ENCODE measurements at regions not wholly inside any gene's neighbourhood (a gene's known extent, or its start where the extent isn't known, plus 50 kb on each side); places are given as distances from the start of the nearest gene placed in this dataset.

DNA sequence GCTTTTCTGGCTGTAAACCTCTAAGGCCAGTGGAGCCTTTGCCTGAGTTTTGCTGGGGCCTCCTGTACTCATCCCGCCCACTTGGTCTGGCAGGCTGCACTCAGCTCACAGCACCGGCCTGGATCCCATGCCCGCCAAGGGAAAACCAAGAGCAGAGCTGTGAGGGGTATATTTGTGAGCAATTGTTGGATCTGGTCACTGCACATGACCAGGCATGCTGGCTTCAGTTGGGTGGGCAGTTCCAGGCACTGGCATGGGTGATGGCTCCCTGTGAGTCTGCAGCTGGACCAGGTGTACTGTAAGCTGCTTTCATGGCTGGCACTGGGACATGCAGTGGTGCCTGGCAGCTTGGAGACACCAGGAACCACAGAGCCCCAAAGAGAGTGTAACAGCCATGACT lies 563.1 kb upstream of the RGS18 start:
- no peak for DNase-seq

DNA sequence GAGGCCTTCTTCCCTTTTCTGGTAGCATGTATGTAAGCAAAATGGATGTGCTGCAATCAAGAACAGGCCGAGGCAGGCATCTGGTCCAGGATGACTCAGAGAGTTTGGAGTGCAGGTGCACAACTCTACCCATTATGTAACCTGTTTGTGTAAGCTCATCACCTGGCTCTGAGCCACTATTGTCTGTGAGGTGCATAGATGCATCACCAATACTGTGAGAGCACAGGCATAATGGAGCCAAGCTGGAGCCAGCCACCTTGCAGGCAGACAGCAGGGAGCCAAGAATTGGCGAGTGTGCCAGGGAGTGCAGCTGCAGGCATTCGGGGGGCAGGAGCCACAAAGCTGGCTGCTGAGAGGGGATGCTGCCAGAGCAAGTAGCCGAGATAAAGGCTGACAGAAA lies 549.9 kb upstream of the RGS18 start:
- peak; percentile 96 to 97 for DNase-seq

DNA sequence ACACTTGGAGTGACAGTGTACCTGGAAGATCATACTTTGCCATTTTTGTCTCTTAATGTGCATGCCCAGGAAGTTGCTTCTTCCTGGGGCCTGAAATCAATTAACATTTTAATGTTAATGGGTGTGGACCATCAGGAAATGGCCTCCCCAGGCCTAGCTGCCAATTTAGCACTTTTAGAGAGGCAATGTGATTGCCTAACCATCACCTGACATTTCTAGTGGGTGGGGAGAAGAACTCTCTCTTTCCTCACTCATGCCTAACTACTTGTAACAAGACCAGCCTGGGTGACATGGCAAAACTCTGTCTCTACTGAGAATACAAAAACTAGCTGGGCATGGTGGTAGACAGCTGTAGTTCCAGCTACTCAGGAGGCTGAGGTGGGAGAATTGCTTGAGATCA lies 549.0 kb upstream of the RGS18 start:
- peak in 1 of 2 experiments; percentile 13 for DNase-seq

DNA sequence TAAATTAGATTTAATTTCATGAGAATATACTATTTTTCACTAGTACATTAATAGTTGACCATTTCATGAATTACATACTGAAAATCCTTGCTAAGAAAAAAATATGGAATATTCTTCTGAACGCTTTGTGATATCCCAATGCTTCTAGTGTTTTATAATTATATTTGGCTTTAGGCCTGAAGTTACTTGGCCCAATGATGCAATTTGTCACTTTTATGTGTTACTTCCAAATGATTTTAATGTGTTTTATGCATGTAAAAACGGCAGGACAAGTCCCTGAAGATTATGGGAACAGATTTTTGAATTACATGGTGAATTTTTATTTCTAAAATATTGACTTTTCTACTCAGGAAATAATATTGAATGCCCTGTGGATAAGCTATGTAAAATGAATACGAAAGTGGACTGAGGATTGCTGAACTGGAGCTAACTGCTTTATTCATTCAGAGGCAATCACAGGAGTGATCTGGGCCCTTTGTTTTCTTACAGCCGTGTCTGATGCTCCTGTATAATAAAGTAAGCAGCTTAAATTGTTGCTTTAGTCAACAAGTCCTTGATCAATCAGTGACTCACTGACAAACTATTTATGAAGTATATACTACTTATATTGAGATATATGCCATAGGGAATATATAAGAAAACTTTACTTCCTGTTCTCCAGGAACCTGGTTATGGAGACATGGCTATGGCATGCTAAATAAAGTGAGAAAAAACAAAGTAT lies 543.0 kb upstream of the RGS18 start:
- no peak for DNase-seq

DNA sequence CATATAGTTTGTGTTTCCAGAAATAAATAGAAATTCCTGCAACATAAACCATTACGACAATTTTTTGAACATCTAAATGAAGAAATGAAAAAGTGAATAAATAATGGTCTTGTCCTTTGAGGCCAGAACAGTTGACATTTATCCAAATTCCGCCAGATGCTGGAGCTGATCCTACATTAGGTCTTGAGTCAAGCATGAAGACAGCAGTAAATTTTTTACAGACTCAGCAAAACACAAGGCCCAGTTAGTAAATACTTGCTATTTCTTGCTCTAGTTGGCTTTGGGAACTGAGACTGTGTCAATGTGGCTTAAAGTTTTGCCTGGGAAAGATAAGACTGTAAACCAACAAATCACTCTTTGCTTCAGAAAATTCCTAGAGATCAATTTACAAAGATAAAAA lies 540.1 kb upstream of the RGS18 start:
- no peak for DNase-seq

- DNase-seq, result no peak
Observed at GRCh38 chr1:191620883-191621282, 537.4 kb upstream of the RGS18 start.

DNA sequence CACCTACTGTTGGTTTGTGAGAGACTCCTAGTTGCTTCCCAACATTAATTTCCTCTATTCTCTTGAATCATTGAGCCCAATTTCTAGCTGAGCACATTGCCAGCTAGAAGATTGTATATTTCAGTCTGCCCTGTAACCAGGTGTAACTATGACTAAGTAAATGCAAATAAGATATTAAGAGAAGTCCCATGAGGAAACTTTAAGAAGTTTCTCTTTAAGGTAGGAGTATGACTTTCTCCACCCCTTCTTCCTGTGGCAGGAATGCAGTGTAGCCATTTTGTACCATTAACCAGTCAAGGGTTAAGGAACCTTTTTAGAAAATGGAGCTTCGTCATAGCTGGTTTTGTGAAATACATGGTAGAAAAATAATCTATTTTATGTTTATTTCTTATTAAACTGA lies 534.2 kb upstream of the RGS18 start:
- no peak for DNase-seq

DNA sequence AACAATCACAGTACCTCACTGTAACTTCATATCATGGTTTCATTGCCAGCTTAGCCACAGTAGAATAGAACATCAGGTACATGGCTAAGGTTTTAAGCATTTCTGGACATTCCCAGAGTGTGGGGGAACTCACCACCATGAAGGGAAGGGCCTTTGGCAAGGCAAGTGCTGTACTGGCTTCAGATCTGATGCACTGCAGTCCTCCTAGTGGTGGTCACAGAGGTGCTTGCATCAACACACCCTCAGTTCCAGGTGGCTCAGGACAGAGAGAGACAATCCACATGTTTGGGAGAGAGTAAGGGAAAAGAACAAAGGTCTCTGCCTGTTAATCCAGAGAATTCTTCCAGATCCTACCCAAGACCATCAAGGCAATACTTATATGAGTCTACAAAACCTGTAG lies 528.4 kb upstream of the RGS18 start:
- no peak for DNase-seq

- no peak for DNase-seq
Observed at GRCh38 chr1:191634801-191635508, 523.3 kb upstream of the RGS18 start.

GRCh38 chr1:191636345-191636744 lies 521.9 kb upstream of the RGS18 start:
- no peak for DNase-seq

GRCh38 chr1:191641420-191642260 lies 516.6 kb upstream of the RGS18 start:
- peak in 1 of 2 experiments; percentile 39 for DNase-seq

DNA sequence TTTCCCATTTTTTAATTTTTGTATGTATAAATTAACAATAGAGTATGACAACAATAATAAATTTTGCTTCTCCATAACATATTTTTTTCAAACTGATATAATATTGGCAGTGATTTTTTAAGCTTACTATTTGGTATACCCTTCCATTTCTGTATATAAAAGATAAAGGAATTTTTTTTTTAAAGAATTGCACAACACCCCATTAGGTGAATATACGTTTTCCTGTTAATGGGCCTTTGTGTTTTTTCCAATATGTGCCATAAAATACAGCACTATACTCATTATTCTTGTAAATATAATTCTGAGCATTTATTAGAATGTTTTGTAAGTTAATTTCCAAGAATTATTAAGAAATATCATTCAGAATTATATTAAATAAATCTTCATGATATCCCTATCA lies 515.2 kb upstream of the RGS18 start:
- DNase-seq, result no peak

DNA sequence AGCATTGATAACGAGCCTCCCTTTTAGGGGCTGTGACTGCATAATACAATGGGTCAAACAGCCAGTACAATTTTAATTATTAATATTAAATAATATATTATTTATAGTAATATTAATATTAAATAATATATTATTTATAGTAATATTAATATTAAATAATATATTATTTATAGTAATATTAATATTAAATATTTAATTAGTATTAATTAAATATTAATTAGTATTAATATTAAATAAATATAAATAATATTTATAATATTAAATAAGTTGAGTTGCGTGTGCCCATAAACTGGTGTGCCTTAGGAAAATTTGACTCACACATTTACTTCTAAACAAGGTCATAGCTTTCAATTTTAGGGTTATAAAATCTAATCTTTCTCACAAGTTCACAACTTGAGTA lies 509.3 kb upstream of the RGS18 start:
- DNase-seq, result no peak

DNA sequence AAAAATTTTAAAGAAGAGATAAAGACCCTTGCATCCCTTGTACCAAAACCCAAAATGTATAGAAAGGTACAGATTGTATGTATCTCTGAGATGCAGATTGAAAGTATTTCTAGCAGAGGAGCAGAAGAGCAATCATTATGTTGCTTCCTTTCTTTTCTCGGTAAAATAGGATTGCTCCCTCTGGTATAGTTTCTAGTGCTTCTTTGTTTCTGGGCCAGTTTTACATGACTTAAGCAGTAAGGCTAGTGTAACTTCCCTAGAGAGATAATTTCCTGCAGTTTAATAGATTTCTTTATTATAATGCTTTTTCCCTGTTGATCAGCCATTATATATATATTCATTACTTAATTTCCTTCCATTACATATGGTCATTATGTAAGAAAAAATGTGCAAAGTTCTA lies 496.2 kb upstream of the RGS18 start:
- no peak for DNase-seq

- DNase-seq, result no peak
Observed at GRCh38 chr1:191662746-191663145, 495.5 kb upstream of the RGS18 start.

DNA sequence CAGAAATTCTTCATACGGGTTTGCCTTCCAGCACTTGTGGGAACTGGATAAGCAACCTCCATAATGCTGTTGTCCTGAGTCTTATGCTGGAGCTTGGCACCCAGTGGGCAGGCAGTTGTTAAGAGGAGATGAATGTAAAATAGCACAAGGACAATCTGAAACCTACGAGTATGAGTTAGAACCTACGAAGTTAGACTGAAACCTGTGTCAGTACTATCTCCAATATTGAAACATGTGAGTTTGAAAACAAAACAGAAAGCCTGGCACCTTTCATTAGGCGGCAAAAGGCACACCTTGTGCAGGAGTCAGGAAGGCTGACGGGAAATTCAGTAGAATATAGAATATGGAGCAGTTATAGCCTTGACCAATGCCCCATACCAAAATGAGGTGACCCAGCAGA lies 489.7 kb upstream of the RGS18 start:
- DNase-seq, result no peak

DNA sequence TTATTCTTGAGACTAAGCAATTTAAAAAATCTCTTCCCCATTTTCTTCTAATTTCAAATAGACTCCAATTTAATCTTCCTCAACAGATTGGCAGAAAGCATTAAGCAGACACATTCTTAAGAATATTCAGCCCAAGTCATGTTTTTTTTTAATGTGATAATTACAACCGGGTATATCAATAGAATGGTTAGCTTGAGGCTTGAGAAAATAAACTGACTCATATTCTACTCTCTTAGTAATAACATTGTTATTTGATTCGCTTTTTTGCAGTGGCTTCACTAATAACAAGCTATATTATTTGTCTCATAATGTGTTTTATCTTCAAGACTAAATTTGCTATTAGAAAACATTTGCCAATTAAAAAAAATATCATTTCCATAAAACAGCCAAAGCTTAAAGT lies 488.6 kb upstream of the RGS18 start:
- DNase-seq, result no peak

GRCh38 chr1:191671236-191671635 lies 487.0 kb upstream of the RGS18 start:
- no peak for DNase-seq

- DNase-seq, result no peak
Observed at GRCh38 chr1:191674626-191675179, 483.6 kb upstream of the RGS18 start.

- no peak for DNase-seq
Observed at GRCh38 chr1:191675856-191676783, 482.1 kb upstream of the RGS18 start.

- DNase-seq, result no peak
Observed at GRCh38 chr1:191685669-191686068, 472.6 kb upstream of the RGS18 start.

DNA sequence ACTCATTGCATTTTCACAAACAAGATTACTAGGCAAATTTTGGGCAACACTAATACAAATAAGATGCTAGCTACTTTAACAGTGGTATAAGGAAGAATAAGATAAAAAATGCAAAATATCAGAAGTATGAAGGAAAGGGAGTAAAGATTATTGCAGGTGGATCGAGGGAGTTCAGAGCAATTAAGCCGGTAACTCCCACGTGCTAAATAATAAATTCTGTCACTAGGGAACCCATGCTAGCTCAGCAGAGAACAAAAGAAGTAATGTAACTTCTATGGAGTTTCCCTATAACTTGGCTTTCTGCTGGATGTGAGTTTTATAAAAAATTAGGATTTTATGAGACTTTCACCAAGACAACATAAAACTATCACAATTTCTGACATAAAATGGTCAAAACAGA lies 470.5 kb upstream of the RGS18 start:
- no peak for DNase-seq

Measured in SHP77 (cell line).